ENCODE measurements at regions not wholly inside any gene's neighbourhood (a gene's known extent, or its start where the extent isn't known, plus 50 kb on each side); places are given as distances from the start of the nearest gene placed in this dataset.
"Not testable (repeated sequence)": the region's sequence is repeated elsewhere in the genome, so short reads cannot be mapped to it uniquely, and the experiment has no call there.

DNA sequence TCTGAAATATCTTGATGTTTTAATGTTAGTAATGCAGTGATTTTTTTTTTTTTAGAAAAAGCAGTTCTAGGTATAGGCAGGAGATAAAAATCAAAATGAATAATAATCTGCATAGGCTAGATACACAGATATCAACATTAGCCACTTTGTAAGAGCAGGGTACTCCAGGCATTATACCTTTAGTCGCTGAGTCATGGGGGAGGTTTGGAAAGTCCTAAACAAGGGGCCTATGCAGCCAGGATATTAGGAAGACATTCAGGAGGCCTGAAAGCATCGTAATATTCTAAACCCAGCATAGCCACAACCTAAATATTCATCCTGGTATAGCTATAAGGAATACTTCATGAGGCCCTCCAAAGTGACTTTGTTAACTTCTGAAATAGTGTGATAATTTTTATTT, 258.1 kb upstream of the NECTIN3 start:
- no peak for DNase-seq (ENCODE audit: low read depth)

DNA sequence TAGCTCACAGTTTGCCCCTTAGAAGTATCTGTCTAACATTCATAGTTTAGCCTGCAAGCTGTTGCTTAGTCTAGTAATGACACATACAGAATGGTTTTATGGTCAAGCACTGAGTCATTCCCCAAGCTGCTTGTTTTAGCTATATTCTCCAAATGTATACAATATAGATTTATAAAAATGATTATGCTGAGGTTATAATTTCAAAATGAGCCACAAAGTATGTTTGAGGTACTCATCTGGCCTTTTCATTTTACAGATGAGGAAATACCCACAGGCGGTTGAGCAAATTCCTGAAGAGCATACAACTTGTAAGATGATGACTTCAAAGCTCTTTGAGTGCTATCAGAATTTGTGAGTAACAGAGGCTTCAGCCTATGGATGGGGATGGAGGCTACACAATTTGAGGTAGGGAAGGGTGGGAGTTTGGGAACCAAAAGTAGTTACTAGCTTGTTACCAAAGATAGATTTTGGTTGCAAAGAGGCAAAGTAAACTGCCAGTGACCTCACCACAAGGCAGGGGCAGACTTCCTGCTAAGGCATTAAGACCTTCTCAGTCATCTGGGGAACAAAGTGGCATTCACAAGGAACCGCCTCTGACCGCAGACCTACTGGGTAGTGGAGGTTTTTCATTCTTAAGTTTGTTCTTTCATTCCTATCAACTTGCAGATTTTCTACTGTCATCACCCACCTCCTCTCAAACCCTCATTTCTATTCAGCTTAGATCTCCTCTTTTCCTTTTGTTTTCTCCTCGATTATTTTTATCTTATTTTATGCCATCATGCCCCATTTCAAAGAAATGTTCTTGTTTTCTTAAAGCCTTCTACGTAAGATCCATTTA, 257.2 kb upstream of the NECTIN3 start:
- no peak for DNase-seq (ENCODE audit: low read depth)

DNA sequence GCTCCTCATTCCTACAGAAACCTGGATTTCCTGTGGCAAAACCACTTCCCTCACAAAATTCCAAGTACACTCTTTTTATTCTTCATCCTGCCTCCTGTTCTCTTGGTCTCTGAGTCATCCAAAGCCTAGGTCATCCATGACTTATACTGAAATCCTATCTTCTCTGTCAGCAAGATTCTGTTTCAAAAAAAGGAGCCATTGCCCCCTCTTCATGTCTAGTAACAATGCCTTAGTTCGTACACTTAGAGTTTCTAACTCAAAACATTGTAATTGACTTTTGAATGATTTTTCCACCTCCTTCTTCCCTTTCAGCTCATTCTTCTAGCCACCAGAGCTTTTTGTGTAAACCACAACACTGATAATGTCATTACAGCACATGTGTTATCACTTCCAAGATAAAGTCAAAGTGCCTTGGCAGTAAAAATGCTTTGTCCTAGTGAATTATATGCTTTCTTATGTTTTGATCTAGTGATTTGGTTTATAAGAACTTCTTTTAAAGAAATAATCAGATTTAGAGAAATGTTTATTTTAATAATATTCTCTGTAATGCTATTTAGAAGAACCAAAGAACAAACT, 256.5 kb upstream of the NECTIN3 start:
- DNase-seq (ENCODE audit: low read depth), result no peak

DNA sequence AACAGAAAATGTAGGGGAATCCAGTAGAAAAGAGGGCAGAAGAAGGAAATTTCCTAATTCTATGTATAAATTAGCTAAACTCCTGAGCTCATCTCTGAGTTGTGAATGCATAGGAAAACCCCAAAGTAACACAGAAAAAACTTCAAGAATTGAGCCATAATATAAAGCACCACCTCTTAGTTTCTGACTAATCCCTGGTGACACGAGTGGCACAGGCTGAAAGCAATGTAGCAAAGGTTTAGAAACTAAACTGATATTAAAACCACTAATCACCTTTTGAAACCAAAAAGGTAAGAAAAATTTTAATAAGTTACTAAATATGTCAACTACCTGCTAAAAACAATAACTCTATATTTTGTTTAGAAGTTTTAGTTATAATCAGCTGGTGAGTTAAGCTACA, 255.6 kb upstream of the NECTIN3 start:
- no peak for DNase-seq (ENCODE audit: low read depth)

DNA sequence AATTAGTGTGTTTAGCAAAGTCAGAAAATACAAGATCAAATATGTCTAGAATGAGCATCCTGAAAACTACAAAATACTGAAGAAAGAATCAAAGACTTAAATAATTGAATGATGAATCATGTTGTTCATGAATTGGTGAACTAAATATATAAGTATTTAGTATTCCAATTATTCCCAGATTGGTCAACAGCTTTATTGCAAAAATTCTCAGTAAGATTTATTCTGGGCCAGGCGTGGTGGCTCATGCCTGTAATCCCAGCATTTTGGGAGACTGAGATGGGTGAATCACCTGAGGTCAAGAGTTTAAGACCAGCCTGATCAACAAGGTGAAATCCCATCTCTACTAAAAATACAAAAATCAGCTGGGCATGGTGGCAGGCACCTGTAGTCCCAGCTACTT, 250.0 kb upstream of the NECTIN3 start:
- DNase-seq (ENCODE audit: low read depth), result no peak

DNA sequence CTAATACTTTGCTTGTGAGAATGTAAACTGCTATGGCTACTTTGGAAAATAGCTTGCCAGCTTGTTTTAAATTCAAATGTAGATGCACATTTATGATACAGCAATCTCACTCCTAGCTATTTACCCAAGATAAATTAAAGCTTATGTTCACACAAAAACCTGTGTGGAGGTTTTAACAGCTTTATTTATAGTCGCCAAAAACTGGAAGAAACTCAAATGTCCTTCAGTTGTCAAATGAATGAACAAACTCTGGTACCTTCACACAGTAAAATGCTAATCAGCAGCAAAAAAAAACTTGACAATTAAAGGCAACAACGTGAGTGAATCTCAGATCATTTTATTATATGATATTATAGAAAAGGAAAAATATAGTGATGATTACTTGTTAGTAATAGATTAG, 248.6 kb upstream of the NECTIN3 start:
- no peak for DNase-seq (ENCODE audit: low read depth)

DNA sequence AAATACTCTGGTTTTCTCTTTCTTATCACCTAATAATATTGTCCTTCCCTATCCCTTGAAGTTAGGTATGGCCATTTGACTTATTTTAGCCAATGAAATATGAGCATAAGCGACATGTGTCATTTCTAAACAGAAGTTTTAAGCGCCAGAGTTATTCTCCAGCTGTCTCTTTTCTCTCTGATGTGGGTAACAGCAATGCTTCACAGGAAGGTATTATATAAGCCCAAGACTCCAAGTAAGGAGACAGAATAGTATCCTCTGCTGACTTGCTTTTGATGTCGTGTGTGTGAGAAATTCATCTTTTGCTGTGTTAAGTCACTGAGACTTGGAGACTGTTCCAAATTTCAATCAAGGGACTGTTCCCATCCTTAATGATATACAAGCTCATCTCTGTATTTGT, 224.6 kb upstream of the NECTIN3 start:
- DNase-seq (ENCODE audit: low read depth), result no peak

DNA sequence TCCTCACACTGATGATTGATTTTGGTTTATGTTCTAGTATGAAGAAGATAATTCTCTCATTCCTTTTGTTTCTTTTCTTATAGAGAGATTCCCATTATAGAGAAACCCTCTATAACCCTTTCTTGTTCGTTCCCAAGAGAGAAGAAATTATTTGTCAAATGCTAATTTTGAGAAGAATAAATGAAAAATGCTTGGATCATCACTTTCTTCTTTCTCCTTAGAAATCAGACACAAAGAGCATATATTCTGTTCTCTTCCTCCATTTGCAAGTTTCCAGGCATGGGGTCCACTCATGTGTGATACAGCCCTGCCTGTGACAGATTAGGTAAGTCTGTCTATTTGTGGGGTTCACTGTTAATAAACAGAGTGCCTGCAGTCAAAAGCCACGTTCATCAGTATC, 222.6 kb upstream of the NECTIN3 start:
- no peak for DNase-seq (ENCODE audit: low read depth)

DNA sequence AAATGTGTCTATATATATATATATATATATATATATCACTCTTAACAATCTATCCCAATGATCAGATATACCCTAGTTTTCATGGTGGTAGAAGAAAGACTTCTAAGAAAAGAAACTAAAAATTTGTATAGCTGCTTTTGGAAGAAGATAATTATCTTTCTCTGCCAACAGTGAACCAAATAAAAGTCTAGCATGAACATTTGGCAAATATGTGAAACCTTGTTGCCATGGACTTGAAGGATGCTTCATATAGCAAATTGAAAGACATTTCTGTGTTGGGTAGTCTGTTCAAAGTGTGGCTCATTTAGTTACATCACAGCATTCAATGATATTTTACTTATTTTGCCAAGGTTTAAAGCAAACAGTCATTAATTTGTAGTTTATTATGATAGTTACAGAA, 219.9 kb upstream of the NECTIN3 start:
- DNase-seq (ENCODE audit: low read depth), result no peak

DNA sequence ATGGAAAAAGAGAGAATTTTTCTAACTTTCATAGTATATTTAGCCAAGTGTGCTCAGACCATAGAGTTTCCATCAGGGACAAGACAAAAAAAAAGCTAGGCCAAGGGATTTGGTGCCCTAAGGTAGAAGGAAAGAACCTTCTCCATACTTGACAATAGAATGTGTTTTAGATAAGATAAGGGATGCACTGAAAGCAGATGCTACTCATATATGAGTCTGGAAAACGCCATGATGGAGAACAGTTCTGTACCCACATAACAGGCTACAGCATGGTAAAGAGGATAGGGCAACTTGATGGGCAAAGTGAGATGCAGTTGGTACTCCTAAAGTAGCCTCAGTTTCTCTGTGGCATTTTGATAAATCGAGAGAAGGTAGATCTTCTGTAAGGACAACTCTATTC, 216.4 kb upstream of the NECTIN3 start:
- no peak for DNase-seq (ENCODE audit: low read depth)

DNA sequence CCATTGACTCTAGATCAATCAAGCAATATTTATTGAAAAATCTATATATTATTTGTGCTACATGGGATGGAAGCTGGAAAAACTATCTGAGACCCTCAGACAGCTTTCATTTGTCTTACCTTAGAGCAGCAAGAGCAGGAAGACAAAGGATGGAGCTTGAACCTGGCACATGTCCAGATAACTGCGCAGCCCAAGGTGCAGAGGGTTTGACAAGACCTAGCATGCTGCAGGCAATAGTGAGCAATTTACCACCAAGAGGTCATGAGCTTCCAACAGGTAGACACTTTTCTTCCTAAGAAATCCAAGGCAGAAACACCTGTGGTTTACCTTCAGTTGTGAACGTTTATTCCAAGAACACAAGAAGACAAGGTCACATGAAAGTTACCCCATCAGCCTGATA, 214.7 kb upstream of the NECTIN3 start:
- no peak for DNase-seq (ENCODE audit: low read depth)

DNA sequence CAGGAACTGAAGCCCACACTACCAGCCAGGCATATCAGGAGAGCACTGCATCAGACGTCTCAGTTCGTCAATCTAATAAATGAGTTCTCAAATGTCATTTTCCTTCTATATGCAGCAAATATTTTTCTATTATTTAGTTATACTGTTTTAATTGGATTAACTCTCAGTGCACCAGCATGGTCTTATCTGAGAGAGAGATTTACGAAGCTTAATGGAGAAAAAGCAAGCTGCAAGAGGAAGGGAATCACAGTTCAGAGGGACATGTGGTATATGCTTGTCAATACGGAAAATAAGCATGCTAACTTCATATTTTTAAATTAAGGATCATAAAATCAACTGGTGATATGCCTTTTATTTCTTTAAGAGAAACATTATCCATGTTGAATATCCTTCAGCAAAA, 213.1 kb upstream of the NECTIN3 start:
- DNase-seq (ENCODE audit: low read depth), result no peak

DNA sequence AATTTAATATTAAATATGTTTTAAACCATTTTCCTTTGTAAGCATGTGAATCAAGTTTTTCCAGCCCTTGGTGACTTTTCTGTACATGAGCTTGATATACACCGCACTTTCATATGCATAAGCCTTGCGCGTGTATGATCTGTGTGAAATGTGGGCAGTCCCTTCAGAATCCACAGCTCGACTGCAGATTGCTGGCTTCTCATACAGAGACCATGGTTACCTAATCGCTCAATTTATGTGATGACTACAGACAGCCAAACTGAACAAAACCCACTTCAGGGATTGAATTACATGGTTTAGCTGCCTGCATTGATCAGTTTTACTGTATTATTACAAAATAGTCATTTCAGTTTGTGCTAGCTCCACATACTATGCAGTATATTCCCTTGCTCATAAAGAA, 212.3 kb upstream of the NECTIN3 start:
- no peak for DNase-seq (ENCODE audit: low read depth)

DNA sequence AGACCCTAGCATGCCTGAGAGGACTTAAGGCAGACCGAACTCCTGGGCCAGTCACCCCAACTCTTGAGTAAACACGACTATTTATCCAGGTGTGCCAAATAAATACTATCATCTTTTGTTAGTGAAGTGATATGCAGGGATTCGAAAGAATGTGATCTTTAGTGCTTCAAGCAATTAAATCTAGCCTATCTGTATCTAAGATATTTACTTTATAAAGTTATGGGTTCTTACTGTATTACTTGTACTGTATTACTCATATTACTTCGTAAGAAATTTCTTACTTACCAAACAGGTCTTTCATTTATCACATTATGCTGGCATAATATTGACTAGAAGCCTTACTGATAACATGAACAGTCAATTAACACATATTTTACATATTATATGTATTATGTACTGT, 211.6 kb upstream of the NECTIN3 start:
- DNase-seq (ENCODE audit: low read depth), result no peak

DNA sequence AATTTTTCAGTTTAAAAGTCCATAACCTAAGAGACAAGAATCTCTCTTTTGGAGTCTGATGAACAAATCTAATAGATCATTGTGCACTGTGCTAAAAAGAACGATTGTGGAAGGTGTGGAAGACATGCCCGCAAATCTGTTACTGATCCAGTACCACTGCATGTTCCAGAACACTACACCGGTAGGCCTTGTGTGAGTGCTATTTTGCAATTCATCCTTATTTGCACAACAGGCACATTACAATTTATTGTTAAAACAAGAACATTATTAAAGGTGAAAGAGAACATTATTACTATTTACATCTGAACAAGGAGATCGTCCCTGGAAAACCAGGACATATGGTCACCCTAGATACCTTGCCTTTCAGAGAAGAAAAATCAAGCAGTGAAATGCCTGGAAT, 205.7 kb upstream of the NECTIN3 start:
- no peak for DNase-seq (ENCODE audit: low read depth)

DNA sequence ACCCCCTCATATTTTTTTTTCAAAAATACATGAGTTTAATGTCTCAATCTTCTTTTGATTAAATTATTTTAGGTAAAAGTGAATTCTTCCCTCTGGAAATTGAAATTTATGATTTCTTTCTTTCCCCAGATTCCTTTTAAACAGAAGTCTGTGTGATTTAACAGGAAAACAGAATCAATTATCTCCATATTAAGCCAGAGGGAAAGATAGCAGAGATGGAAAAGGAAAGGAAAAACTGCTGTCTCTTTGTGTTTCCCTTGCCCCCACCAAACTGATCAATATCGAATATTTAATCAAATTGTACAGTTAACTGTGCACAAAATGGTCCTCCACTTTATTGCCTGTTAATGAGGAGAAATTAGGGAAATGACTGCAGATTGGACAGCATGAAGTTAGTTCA, 203.5 kb upstream of the NECTIN3 start:
- DNase-seq (ENCODE audit: low read depth), result no peak

DNA sequence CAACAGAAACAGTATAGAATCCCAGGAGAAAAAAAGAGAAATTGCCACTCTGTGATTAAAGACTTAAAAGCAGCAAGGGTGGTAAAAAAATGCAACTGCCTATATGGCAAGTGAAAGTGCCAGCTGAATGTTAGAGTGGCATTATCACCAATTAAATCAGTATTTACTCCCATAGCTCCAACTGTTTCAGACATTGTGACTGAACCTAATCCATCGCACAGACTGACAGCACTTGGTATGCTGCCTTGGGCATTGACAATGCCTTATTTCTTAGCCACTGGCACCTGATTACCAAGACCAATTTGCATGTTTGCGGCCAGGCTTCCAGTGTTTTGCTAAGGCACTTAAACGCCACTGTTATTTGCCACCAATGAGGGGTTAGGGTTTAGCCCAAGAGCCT, 201.9 kb upstream of the NECTIN3 start:
- no peak for DNase-seq (ENCODE audit: low read depth)

DNA sequence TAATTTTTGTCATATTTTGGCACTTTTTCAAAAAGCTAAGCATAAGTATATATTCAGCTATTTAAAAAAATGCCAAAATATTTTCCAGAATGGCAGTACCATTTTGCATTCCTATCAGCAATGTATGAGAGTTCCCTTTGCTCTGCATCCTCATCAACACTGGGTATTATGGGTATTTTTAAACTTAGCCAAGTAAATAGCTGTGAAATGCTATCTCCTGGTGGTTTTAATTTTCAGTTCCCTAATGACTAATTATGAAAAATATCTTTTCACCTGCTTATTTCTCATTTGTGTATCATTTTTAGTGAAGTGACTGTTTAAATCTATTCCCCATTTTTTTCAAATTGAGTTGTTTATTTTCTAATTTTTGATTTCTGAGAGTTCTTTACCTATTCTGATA, 199.7 kb upstream of the NECTIN3 start:
- DNase-seq (ENCODE audit: low read depth), result no peak

DNA sequence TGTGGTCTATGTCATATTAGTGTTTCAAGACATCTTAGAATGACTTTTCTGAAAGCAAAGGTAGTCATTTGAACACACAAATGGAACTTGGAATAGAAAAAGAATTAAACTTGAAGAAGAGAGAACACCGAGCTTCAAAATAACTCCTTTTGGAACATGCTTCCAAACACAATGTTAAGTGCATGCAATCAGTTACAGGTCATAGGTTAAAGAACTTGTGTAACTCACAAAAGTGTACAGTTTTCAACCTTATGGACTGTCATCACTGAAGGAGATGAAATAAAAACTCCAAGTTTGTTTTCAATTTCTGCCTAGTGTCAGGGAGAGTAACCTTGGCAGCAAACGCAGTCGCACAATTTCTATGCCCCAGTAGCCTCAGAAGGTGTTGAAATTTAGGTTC, 192.9 kb upstream of the NECTIN3 start:
- DNase-seq (ENCODE audit: low read depth), result no peak

DNA sequence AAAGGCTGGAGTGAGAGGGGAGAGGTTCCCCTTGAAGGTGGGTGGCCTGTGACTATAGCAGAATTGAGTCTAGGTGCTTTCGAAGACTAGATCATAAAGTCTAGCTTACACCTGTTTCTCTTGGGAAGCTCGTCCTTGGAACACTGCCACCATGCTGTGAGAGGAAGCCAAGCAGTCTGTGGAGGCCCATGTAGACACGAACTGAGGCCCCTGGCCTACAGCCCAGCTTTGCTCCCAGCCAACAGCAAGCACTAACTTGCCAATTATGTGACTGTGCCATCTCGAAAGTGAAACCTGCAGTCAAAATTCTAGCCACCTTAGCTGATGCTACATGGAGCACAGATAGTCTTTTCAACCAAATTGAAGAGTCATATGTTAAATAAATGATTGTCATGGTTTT, 190.5 kb upstream of the NECTIN3 start:
- DNase-seq (ENCODE audit: low read depth), result no peak

DNA sequence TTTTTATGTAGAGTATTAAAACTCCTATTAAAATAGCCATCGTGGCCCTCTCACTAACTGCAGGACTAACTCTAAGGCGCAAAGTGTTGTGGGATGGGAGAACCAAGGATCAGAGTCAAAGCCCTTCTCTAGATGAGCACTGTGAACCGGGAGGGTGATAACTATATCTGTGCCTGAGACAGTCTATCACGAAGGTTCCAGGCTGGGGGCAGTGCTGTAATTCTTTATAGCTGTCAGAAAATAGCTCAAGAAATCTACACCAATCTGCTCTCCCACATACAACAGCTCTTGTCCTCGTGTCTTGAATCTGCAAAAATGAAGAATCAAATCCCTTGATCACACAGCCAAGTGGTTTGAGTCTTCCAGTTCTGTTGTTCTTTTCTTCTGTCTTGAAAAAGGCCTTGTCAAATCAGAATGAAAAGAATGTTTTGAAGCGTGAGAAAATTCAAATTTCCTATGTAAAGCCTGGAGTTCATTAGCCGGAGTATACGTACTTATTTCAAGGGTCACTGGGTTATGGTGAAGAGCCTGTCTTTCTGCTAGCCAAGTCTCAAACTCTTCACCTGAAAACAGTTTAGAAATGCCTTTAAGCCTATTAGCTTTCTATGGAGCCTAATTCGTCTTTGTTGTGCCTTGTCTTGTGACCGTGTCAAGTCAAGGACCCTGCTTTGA, 185.3 kb upstream of the NECTIN3 start:
- DNase-seq (ENCODE audit: low read depth), result no peak

DNA sequence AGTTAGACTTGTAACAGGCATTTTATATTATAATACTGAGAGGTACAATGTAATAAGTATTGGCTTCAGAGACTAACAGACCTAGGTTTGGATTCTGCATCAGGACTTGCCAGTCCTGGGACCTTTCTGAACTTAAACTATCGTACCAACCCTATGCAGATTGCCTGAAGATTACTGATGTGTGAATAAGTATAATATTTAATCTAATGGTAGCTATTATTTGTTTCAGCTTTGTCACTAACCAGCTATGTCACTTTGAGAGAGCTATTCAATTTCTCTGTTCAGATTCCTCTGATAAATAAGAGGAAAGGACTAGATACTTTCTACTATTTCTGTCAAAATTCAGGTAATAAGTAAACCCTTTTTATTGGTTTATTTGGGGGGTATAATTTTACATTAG, 184.4 kb upstream of the NECTIN3 start:
- no peak for DNase-seq (ENCODE audit: low read depth)

DNA sequence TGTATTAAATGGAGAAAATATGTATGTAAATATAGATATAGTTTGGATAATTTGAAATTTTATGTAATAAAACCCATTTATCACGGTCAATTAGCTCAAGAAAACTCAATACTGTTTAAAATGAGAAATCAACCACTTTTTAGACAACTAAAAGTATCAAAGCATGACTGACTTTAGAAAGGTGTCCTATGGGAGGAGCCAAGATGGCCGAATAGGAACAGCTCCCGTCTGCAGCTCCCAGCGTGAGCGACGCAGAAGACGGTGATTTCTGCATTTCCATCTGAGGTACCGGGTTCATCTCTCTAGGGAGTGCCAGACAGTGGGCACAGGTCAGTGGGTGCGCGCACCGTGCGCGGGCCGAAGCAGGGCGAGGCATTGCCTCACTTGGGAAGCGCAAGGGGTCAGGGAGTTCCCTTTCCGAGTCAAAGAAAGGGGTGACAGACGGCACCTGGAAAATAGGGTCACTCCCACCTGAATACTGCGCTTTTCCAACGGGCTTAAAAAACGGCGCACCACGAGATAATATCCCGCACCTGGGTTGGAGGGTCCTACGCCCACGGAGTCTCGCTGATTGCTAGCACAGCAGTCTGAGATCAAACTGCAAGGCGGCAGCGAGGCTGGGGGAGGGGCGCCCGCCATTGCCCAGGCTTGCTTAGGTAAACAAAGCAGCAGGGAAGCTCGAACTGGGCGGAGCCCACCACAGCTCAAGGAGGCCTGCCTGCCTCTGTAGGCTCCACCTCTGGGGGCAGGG, 182.8 kb upstream of the NECTIN3 start:
- not testable (repeated sequence) for DNase-seq (ENCODE audit: low read depth)
